NCI-H748 (cell line): ENCODE measurements at regions not wholly inside any gene's neighbourhood (a gene's known extent, or its start where the extent isn't known, plus 50 kb on each side); places are given as distances from the start of the nearest gene placed in this dataset.

Experiments used
- DNase-seq: peaks from one replicate; lab custom pipeline; 2025; ENCODE audit not compliant: unreplicated experiment; lab: John Stamatoyannopoulos, UW

DNA sequence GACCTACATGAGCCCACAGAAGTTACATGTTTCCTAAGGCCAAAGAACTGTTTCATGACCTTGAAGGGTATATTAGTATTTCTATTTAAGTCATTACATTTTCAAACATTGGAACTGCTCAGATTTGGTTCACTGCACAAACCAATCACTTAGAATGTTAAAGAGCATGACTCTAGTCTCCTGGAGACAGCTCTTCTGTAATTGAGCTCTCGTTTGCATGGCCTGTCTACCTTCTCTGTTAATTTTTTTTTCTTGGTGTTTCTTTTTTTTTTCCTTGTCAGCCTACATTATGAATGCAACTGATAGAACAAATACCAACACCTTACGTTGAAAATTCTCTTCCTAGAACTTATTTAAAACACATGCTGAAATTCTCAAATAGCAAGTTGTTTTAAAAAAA is 860.2 kb upstream of the MAP3K7 start:
- no peak for DNase-seq

GRCh38 chr6:91443405-91443804 is 856.5 kb upstream of the MAP3K7 start:
- no peak for DNase-seq

DNA sequence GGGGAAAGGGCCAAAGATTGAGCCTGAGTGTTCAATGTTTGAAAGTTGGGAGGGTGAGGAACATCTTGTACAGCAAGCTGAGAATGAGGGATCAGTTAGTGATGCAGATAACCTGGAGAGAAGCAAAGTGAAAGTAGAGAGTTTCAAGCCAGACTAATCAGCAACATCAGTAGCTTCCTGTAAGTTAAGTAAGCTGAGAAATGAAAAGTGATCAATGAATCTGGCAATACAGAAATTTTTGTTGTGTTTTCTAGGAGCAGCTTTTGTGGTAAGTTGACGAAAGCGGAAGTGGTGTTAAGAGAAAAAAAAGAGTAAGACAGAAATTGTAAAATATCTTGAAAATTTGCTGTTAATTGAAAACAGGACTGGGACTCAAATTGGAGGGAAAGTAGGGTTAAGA is 855.5 kb upstream of the MAP3K7 start:
- no peak for DNase-seq

DNA sequence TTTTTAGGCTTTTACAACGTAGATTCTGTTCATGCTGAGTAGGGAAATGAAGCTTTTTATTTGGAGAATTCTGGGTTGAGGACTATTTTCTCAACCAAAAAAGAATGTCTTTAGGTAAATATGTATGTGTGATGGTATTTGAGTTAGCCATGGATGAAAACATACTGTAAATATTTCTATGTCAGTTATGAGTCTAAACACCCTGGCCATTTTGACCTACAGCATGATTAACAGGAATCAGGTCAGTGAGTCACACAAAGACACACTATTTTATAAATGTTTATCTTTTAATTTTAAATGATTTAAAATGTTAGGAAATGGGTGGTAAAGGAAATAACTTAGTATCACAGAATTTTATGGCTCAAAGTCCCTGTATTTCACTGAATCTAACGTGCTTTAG is 851.7 kb upstream of the MAP3K7 start:
- no peak for DNase-seq

DNA sequence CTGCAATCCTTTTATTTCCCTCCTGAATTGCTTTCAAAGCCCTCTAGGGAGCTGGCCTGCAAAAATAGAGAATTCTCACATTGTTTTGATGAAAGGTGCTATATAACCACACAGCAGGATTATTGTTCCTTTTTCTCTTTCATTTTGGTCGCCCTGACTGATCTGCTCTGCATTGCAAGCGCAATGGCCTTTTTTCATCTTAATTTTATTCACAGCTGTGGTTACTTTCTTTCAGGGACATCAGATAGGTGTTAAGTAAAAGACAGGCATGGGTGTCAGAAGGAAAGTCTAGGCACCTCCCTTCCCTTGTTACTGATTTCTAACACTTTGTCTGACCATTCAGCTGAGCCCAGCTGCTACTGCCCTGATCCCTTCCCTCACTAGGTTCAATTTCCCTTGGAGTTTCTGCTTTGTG is 850.5 kb upstream of the MAP3K7 start:
- no peak for DNase-seq

DNA sequence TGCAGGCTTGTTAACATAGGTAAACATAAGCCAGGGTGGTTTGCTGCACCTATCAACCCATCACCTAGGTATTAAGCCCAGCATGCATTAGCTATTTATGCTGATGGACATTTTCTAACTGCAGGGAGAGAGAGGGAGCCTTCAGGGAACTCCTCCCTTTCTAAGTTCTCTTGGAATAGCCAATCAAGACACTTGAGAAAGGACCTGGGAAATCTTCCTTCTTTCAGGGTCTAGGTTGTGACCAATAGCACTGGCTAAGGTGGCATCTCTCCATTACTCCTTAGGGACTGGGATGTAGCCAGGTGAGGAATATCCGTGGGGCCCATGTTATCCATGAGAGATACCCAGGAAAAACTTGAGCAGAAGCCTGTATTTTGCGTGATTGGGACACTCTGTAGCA is 849.6 kb upstream of the MAP3K7 start:
- no peak for DNase-seq

GRCh38 chr6:91435630-91436029 is 848.8 kb upstream of the MAP3K7 start:
- DNase-seq = no peak

- DNase-seq = no peak
Measured at GRCh38 chr6:91434576-91434975, 847.7 kb upstream of the MAP3K7 start.

- no peak for DNase-seq
Measured at GRCh38 chr6:91433660-91434534, 847.0 kb upstream of the MAP3K7 start.

DNA sequence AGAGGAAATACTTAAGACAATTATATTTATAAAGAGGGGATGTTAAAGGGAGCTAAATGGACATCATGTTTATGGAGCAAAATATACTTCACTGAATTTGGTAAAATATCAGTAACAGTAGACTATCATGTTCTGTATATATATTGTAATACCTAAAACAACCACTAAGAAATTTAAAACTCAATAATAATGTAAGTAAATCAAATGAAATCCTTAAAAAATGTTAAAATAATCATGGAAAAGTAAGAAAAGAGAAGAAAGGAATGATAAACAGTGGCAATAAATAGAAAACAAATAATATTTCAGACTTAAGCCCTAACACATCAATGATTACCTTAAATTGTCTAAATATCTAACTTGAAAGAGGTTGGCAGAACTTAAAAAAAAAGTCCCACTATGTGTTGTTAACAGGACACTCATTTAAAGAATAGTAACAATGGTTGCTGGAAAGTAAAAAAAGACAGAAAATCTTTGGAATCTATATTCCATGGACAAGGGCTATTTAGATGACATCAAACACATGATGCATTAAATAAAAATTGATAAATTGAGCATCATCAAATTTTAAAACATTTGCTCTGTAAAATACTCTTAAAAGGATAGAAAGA is 842.2 kb upstream of the MAP3K7 start:
- no peak for DNase-seq

- no peak for DNase-seq
Measured at GRCh38 chr6:91428296-91428695, 841.4 kb upstream of the MAP3K7 start.

DNA sequence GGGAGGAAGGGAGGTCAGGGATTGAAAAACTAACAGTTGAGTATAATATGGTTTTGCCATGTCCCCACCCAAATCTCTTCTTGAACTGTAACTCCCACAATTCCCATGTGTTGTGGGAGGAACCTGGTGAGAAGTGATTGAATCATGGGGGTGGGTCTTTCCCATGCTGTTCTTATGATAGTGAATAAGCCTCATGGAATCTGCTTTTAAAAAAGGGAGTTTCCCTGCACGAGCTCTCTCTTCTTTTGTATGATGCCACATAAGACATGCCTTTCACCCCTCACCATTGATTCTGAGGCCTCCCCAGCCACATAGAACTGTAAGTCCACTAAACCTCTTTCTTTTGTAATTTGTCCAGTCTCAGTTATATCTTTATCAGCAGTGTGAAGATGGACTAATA is 833.4 kb upstream of the MAP3K7 start:
- DNase-seq = no peak

GRCh38 chr6:91415031-91415605 is 828.2 kb upstream of the MAP3K7 start:
- no peak for DNase-seq

- DNase-seq = no peak
Measured at GRCh38 chr6:91412532-91412931, 825.7 kb upstream of the MAP3K7 start.

GRCh38 chr6:91407706-91408105 is 820.8 kb upstream of the MAP3K7 start:
- DNase-seq = no peak

- DNase-seq = no peak
Measured at GRCh38 chr6:91392951-91393350, 806.1 kb upstream of the MAP3K7 start.

GRCh38 chr6:91387290-91388059 is 800.6 kb upstream of the MAP3K7 start:
- no peak for DNase-seq

DNA sequence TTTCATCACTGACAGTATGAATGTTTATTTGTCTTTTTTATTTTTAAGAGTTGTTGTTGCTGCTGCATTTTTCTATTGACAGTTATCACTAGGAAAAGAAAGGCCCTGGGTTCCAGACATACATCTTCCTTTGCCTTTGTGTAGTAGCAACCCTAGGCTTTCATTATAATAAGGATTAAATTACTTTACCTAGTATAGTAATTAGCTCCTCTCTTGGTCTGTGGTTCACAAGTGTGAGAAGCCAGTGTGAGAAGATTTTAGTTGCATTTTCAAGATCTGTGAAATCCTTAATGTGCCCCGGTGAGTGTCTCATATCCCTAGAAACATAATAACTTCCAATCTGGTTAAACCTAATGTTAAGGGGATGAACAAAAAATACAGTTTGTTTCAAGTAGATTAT is 799.3 kb upstream of the MAP3K7 start:
- no peak for DNase-seq

- no peak for DNase-seq
Measured at GRCh38 chr6:91383207-91383606, 796.3 kb upstream of the MAP3K7 start.

- DNase-seq = peak; percentile 72
Measured at GRCh38 chr6:91376686-91377085, 789.8 kb upstream of the MAP3K7 start.

GRCh38 chr6:91366781-91367180 is 779.9 kb upstream of the MAP3K7 start:
- no peak for DNase-seq

- DNase-seq = no peak
Measured at GRCh38 chr6:91358986-91359385, 772.1 kb upstream of the MAP3K7 start.
